PC-9 (cell line): ENCODE measurements at regions not wholly inside any gene's neighbourhood (a gene's known extent, or its start where the extent isn't known, plus 50 kb on each side); places are given as distances from the start of the nearest gene placed in this dataset.

Source experiments
- EZH2 ChIP-seq: fragments of 200-600 bp; sonication (generic); IDR thresholded peaks from 2 replicates; pipeline ENCODE4 v1.8.0; 2017; ENCODE audit warnings: antibody characterized with exemption, low read depth
- TF ChIP-seq, protein P1 (sequence below): fragments of 200-600 bp; sonication (generic); conservative IDR thresholded peaks from 2 replicates; pipeline ENCODE4 v1.6.1; 2017; ENCODE audit warnings: mixed run types, antibody characterized with exemption, mild to moderate bottlenecking, moderate library complexity

DNA sequence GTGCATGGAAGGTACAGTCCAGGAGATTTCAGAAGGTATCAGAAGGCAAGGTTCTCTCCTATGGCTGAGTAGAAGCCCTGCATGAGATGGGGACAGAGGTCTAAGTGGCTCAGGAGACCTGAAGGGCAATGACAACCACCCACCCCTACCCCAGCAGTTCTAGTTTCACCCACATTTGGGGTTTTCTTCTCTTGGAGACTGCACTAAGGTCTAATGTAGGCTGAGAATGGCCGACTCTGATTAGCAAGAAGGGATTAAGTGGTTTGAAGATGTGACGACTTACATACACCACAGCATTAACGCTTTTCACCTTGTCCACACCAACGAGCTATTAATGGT lies 71.7 kb upstream of the SOX5 start:
- TF ChIP-seq, protein P1, sequence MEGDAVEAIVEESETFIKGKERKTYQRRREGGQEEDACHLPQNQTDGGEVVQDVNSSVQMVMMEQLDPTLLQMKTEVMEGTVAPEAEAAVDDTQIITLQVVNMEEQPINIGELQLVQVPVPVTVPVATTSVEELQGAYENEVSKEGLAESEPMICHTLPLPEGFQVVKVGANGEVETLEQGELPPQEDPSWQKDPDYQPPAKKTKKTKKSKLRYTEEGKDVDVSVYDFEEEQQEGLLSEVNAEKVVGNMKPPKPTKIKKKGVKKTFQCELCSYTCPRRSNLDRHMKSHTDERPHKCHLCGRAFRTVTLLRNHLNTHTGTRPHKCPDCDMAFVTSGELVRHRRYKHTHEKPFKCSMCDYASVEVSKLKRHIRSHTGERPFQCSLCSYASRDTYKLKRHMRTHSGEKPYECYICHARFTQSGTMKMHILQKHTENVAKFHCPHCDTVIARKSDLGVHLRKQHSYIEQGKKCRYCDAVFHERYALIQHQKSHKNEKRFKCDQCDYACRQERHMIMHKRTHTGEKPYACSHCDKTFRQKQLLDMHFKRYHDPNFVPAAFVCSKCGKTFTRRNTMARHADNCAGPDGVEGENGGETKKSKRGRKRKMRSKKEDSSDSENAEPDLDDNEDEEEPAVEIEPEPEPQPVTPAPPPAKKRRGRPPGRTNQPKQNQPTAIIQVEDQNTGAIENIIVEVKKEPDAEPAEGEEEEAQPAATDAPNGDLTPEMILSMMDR: no peak
- no peak for TF ChIP-seq EZH2
